Erythroblast (primary cell): ENCODE measurements at regions not wholly inside any gene's neighbourhood (a gene's known extent, or its start where the extent isn't known, plus 50 kb on each side); places are given as distances from the start of the nearest gene placed in this dataset.

ENCODE experiments used
- DNase-seq, 2 experiments: peaks; one replicate each; lab custom pipeline; 2025; lab: John Stamatoyannopoulos, UW
- GATA1 ChIP-seq: IDR thresholded peaks from 2 replicates; pipeline ENCODE4 v1.6.1; 2011; ENCODE audit warnings: low read depth, mild to moderate bottlenecking, control low read depth, low read length, moderate library complexity
- POLR2A ChIP-seq: IDR thresholded peaks from 2 replicates; pipeline ENCODE4 v1.6.1; 2011; ENCODE audit warnings: mild to moderate bottlenecking, low read length

DNA sequence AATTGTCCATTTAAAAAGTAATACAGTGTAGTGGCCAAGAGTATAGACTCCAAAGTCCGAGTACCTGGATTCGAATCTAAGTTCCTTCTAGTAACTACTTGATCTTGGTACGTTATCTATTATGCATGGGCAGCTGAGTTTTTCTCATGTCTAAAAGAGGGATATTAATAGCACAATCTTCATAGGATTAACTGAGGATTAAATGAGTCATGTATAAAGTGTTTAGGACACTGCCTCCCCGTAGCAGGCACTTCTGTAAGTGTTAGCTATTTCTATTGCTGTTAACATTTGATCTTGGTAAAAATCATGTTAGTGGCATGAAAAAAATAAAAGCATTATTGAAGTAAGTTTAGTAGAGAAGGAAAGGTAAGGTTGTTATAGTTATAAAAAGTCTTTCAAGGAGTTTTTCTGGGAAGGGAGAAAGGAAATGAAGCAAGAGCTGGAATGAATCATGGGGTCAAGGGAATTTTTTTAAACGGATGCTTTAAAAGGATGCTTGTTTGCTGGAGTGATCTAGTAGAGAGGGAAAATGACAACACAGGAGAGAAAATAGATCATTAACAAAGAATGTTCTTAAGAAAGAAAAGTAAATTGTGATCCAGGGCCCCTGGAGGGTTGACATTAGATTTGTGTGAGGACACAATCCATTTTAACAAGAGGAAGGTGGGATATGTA, 502.2 kb upstream of the USP15 start:
- no peak for DNase-seq
- TF ChIP-seq GATA1 (no peak), POLR2A (no peak)

DNA sequence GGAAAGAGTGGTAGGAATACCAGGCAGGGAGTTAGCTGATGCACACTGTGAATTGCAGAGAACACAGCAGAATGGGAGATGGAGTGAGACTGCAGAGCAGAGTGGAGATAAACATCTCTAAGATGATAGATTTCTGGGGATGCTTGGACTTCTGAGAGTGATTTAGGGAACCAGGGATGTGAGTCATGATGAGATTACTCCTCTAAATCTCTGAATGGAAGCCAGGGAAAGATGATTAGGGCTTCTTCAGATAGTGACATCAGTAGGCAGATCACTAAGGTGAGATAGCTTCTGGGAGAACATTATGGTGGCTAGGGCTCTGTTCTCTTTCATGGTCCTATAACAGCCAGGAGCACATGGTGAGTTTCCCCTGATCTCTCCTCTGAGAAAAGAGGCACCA, 501.5 kb upstream of the USP15 start:
- DNase-seq = no peak
- TF ChIP-seq GATA1 (no peak), POLR2A (no peak)

DNA sequence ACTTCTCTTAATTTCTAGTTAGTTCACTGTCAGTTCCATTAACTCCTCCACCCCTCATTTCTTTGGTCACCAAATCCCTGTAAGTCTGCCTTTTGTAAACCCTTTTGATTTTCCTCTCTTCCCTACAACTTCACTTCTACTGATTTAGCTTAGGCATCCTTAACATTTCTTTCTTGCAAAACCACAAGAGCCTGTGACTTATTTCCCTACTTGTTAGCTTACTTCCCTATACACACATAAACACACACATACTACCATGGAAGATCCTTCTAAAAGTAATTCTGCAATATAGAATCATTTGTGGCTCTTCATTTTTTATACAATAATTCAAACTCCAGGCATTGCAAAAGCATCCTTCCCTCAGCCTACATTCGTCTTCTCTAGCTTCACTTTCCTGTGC, 494.3 kb upstream of the USP15 start:
- no peak for DNase-seq
- TF ChIP-seq GATA1 (no peak), POLR2A (no peak)

DNA sequence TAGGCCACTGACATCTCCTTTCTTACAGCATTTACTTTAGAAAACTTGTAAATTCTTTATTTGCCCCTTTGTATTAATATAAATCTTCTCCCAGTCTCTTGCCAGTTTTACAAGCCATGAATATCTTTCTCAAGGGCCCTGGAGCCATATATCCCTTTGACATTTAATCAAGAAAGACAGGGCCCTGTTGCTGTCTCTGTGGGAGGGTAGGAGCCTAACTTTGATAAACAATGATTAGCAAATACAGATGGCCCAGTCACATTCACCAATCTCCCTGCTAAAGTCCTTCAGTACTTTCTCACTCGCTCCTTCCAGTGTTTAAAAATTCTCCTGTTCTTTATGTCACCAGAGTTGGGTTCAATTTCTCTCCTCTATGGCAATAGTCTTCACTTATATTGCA, 479.8 kb upstream of the USP15 start:
- no peak for TF ChIP-seq POLR2A
- no peak for TF ChIP-seq GATA1
- DNase-seq = no peak

DNA sequence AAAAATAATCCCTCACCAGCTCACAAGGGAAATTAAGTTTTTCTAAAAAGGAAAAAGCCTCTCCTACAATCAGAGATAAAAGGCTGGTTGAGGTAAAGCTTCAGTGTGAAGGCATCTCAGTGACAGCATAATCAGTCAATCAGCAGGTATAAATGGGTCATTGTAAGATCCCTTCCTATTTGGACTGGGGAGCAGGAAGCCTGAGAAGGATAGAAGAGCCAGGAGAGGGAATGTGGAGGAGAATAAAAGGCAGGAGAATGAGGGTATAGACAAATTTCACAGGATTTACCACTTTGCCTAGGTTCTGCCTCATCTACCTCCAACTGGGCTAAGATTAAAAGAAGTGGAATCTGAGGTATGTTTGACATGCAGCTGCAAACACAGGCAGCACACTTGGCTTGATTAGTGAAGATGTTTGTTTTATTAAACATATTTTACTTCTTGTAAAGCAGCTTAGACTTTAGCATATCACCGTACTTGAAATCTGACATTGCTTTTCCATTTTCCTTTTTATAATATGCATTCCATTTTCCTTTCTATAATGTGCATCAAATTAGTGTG, 479.1 kb upstream of the USP15 start:
- TF ChIP-seq POLR2A (no peak), GATA1 (no peak)
- DNase-seq = no peak

DNA sequence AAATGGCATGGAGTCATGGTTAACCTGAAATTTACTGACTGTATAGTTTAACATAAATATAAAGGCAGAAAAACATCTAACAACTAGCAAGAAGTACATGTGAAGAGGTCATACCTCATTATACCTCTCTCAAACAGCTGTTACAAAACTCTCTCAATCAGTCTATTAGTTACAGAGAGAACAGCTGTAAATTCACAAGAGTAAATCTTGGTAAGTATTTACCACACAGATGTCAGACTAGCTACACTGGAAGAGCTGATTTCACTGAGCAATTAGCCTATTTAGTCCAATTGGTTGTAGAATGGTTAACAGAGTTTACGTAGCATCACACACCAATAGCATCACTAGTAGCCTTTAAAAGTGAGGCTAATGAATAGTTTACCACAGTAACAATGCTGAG, 463.4 kb upstream of the USP15 start:
- no peak for DNase-seq
- TF ChIP-seq GATA1 = no peak
- TF ChIP-seq POLR2A = no peak

DNA sequence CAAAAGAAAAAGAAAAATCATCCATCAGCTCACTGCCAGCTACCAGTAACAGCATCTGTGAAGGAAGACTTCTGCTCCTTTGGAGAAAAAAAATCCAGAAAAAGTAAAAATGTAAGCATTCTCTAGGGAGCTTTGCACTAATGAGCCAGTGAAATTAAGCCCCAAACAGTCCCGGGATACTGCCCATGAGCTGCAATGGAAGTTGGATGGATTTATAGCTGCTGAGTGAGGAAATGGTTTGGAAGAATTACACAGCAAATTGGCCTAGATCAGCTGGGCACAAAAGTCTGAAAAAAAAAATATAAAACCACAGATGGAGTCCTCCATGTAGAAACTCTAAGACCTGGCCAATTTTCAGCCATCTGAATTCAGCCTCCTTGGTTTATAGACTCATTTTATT, 462.9 kb upstream of the USP15 start:
- DNase-seq = no peak
- no peak for TF ChIP-seq GATA1
- no peak for TF ChIP-seq POLR2A

DNA sequence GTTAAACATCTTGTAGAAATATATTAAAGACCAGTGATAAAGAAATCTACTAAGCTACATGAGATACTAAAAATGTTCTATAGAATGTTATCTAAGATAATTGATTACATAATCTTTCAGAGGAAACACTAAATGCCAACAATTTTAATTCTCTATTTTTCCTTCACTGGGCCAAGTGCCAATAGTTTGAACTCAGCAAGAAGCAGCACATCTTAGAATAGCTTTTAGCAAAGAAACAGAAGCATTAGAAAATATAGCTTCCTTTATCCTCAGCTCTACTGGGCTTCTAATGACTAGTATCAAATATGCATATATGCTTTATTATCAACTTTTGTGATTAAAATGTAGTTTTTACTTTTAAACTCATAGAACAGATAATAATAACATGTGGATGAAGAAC, 461.4 kb upstream of the USP15 start:
- TF ChIP-seq GATA1 = no peak
- TF ChIP-seq POLR2A = no peak
- DNase-seq = no peak

DNA sequence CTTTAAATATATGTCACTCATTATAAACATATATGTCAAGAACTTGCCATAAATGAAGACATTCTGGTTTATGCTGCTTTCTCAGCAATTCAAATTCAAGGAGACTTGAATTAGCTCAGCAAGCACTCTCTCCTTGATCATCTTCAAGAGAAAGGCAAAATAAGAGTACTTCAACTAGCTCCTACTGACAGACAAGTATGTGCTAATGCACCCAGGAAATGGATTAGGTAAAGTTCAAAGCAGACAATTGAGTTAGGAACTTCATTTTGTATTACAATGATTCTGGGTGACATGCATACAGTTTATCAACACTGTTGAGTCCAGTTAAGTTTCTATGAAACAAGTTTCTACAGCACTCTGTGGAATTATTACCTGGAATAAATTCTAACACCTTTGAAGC, 455.9 kb upstream of the USP15 start:
- TF ChIP-seq POLR2A (no peak), GATA1 (no peak)
- DNase-seq = no peak

DNA sequence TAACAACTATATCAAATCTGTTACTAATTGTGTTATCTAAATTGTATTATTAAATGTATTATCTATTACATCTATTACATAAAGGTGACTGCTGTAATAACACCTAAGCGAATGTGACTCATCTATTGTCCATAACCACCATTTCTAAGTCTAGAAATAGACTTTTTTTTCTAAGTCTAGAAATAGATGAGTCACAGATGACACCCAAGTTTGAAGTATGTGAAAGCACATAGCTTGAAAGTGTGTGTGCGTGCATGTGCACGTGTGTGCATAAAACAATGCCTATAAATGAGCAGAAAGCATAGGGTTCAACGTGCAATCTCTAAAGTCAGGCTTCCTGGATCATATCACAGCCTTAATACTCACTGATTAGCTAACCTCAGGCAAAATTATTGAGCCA, 451.3 kb upstream of the USP15 start:
- no peak for DNase-seq
- TF ChIP-seq GATA1 (no peak), POLR2A (no peak)

DNA sequence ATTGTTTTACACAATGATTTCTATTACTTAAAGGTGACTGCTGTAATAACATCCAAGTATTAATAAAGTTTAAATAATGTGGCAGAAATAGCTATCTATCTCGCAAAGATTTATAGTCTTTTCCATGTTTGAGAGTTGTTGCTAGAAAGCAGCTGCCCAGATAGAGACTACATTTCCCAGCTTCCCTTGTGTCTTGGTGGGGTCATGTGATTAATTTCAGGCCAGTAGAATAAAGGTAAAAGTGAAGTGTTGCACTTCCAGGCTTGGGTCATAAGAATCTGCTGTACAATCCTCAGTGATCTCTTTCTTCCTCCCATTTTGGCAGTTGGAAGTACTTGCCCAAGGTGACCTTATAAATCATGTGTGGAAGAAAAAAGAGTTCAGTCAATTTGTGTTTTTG, 449.7 kb upstream of the USP15 start:
- DNase-seq = no peak
- no peak for TF ChIP-seq GATA1
- no peak for TF ChIP-seq POLR2A

DNA sequence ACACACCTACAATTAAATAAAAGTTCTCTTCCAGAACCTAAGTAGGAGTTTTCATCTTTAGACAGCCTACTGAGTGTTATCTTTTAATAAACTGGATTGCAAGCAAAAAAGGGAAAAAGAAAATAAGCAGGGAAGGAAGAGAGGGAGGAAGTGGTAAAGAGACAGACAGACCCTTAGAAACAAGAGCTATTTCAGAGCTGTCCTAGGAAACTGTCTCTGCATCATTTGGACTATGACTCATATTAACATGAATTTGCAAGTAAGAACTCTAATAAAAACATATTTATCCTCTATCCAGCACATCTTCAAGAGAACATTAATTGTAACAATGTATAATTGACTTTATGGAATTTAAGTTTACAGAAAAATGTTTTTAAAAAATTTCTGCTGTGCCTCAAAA, 438.8 kb upstream of the USP15 start:
- no peak for DNase-seq
- TF ChIP-seq POLR2A = no peak
- TF ChIP-seq GATA1 = no peak

DNA sequence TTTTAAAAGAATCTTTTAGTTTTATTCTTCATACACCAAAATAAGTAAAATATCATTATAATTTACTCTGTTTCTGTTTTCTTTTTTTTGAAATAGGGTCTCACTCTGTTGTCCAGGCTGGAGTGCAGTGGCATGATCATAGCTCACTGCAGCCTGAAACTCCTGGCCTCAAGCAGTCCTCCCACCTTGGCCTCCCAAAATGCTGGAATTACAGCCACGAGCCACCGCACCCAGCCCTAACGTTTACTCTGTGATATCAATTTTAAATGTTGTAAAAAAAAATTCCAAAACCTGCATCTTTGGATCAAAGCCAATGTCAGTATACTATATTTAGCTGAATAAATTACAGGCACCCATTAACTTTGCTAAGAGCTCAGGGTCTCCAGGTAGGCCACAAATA, 437.1 kb upstream of the USP15 start:
- no peak for DNase-seq
- TF ChIP-seq GATA1 = no peak
- TF ChIP-seq POLR2A = no peak

DNA sequence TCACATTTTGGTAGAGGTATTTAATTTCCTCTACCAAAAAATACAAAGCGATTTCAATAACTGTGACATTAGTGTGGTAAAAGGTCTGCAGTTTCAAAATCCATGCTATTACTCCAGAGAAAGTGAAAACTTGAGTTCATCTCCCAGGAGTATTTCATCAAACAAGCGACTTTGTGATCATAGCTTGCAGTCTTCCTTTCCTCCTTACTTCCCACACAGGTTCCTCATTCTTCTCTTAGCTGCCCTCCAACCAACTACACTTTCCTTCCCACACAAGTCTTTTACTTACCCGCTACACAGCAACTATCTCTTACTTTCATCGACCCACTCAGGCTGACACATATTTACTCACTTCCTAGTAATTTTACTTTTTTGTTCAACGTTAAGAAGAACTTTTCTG, 413.4 kb upstream of the USP15 start:
- TF ChIP-seq POLR2A = no peak
- TF ChIP-seq GATA1 = no peak
- no peak for DNase-seq

DNA sequence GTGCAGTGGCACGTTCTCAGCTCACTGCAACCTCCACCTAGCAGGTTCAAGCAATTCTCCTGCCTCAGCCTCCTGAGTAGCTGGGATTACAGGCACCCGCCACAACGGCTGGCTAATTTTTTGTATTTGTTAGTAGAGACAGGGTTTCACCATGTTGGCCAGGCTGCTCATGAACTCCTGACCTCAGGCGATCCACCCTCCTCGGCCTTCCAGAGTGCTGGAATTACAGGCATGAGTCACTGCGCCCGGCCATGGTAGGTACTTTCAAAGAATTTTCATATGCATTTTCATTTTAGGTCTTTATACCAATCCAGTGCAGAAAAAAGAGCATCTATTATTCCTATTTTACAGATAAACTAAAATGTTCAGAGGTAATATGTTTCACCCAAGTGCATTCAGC, 411.3 kb upstream of the USP15 start:
- TF ChIP-seq POLR2A = no peak
- TF ChIP-seq GATA1 = no peak
- DNase-seq = no peak
